ENCODE measurements at regions not wholly inside any gene's neighbourhood (a gene's known extent, or its start where the extent isn't known, plus 50 kb on each side); places are given as distances from the start of the nearest gene placed in this dataset.

DNA sequence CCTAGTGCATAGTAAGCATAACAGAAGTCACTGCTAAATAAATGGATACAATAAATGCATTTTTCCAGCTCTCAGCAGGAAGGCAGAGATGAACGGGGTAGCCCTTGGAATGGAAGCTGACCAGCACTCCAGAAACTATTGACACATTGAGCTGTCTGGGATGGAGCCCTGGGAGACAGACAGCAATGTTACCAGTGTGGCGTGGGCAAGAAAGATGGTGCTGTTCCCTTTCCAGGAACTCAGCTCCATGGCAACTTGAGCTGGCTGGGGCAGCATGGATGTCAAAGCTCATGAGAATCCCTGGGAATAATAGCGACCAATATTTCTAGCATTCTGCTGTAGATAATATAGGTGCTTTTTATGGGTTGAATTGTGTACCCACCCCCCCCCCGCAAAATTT, 104.3 kb upstream of the PTPRT start:
- Histone ChIP-seq H3K36me3 (ENCODE audit: control insufficient read depth, insufficient read depth, low read length) (no peaks in the 10 kb centered on the region), H3K27ac (ENCODE audit: low read length) (no peak overlapping the region), H3K27me3 (ENCODE audit: control insufficient read depth, insufficient read depth, low read length) (no peaks in the 10 kb centered on the region), H3K9me3 (ENCODE audit: control insufficient read depth, insufficient read depth, low read length) (no peaks in the 10 kb centered on the region), H3K4me1 (ENCODE audit: control insufficient read depth, insufficient read depth, low read length) (no peaks in the 10 kb centered on the region), H3K4me3 (ENCODE audit: low read length) (no peak overlapping the region)
- no CpG with 5 or more reads among the region's 4 CpGs for WGBS (ENCODE audit: insufficient coverage, insufficient read length)
- no peak for DNase-seq (ENCODE audit: low read depth, low spot score)

DNA sequence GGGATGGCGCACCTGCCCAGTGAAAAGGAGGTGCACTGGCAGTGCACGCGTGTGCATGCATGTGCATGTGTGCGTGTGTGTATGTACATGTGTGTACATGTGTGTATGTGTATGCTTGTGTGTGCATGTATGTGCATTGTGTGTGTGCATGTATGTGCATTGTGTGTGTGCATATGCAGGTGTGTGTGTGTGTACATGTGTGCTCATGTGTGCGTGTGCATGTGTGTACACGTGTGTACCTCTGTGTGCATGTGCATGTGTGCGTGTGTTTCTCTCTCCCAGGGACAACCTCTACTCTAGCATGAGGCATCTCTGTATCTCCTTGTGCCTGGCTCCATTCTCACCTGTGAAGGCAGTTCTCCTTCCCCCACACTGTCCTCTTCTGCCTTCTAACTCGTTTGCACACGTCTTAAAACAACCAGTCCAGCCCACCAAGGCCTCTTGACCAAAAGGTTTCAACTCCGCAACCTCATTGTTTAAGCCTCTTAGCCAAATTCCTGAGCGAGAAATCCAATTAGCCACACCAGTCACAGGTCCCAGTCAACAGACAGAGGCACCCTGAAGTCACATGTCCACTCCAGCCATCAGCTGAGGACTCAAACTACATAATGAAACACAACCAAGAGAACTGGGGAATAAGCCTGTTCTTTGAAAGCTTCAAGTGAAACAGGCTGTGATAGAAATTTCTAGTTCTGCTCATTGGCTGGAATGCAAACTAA, 103.5 kb upstream of the PTPRT start:
- no peaks in the 10 kb centered on the region for H3K4me1 ChIP-seq (ENCODE audit: control insufficient read depth, insufficient read depth, low read length)
- H3K4me3 ChIP-seq (ENCODE audit: low read length) = no peak overlapping the region
- DNase-seq (ENCODE audit: low read depth, low spot score) = no peak
- no CpG with 5 or more reads among the region's 11 CpGs for WGBS (ENCODE audit: insufficient coverage, insufficient read length)
- H3K27ac ChIP-seq (ENCODE audit: low read length) = no peak overlapping the region
- H3K27me3 ChIP-seq (ENCODE audit: control insufficient read depth, insufficient read depth, low read length) = no peaks in the 10 kb centered on the region
- H3K36me3 ChIP-seq (ENCODE audit: control insufficient read depth, insufficient read depth, low read length) = no peaks in the 10 kb centered on the region
- no peaks in the 10 kb centered on the region for H3K9me3 ChIP-seq (ENCODE audit: control insufficient read depth, insufficient read depth, low read length)

GRCh38 chr20:43292222-43292621, 102.5 kb upstream of the PTPRT start:
- DNase-seq (ENCODE audit: low read depth, low spot score) = no peak
- Histone ChIP-seq H3K4me1 (ENCODE audit: control insufficient read depth, insufficient read depth, low read length) (no peaks in the 10 kb centered on the region), H3K9me3 (ENCODE audit: control insufficient read depth, insufficient read depth, low read length) (no peaks in the 10 kb centered on the region), H3K27ac (ENCODE audit: low read length) (no peak overlapping the region), H3K4me3 (ENCODE audit: low read length) (no peak overlapping the region), H3K36me3 (ENCODE audit: control insufficient read depth, insufficient read depth, low read length) (no peaks in the 10 kb centered on the region), H3K27me3 (ENCODE audit: control insufficient read depth, insufficient read depth, low read length) (no peaks in the 10 kb centered on the region)
- WGBS (ENCODE audit: insufficient coverage, insufficient read length) = no CpG with 5 or more reads among the region's 3 CpGs

GRCh38 chr20:43287637-43288036, 97.9 kb upstream of the PTPRT start:
- no CpG with 5 or more reads among the region's 2 CpGs for WGBS (ENCODE audit: insufficient coverage, insufficient read length)
- Histone ChIP-seq H3K9me3 (ENCODE audit: control insufficient read depth, insufficient read depth, low read length) (no peaks in the 10 kb centered on the region), H3K4me3 (ENCODE audit: low read length) (no peak overlapping the region), H3K27me3 (ENCODE audit: control insufficient read depth, insufficient read depth, low read length) (no peaks in the 10 kb centered on the region), H3K27ac (ENCODE audit: low read length) (no peak overlapping the region), H3K36me3 (ENCODE audit: control insufficient read depth, insufficient read depth, low read length) (no peaks in the 10 kb centered on the region), H3K4me1 (ENCODE audit: control insufficient read depth, insufficient read depth, low read length) (no peaks in the 10 kb centered on the region)
- DNase-seq (ENCODE audit: low read depth, low spot score) = no peak

- DNase-seq (ENCODE audit: low read depth, low spot score) = no peak
- Histone ChIP-seq H3K4me3 (ENCODE audit: low read length) (no peak overlapping the region), H3K36me3 (ENCODE audit: control insufficient read depth, insufficient read depth, low read length) (no peaks in the 10 kb centered on the region), H3K4me1 (ENCODE audit: control insufficient read depth, insufficient read depth, low read length) (no peaks in the 10 kb centered on the region), H3K27me3 (ENCODE audit: control insufficient read depth, insufficient read depth, low read length) (no peaks in the 10 kb centered on the region), H3K9me3 (ENCODE audit: control insufficient read depth, insufficient read depth, low read length) (no peaks in the 10 kb centered on the region), H3K27ac (ENCODE audit: low read length) (no peak overlapping the region)
- WGBS (ENCODE audit: insufficient coverage, insufficient read length) = no CpG with 5 or more reads among the region's 3 CpGs
These were observed 95.5 kb upstream of the PTPRT start for GRCh38 chr20:43285170-43285569.

GRCh38 chr20:43284486-43284885, 94.8 kb upstream of the PTPRT start:
- Histone ChIP-seq H3K27ac (ENCODE audit: low read length) (no peak overlapping the region), H3K4me3 (ENCODE audit: low read length) (no peak overlapping the region), H3K4me1 (ENCODE audit: control insufficient read depth, insufficient read depth, low read length) (no peaks in the 10 kb centered on the region), H3K27me3 (ENCODE audit: control insufficient read depth, insufficient read depth, low read length) (no peaks in the 10 kb centered on the region), H3K36me3 (ENCODE audit: control insufficient read depth, insufficient read depth, low read length) (no peaks in the 10 kb centered on the region), H3K9me3 (ENCODE audit: control insufficient read depth, insufficient read depth, low read length) (no peaks in the 10 kb centered on the region)
- DNase-seq (ENCODE audit: low read depth, low spot score) = no peak
- WGBS (ENCODE audit: insufficient coverage, insufficient read length) = no CpG with 5 or more reads among the region's 2 CpGs

- Histone ChIP-seq H3K27me3 (ENCODE audit: control insufficient read depth, insufficient read depth, low read length) (no peaks in the 10 kb centered on the region), H3K27ac (ENCODE audit: low read length) (no peak overlapping the region), H3K4me3 (ENCODE audit: low read length) (no peak overlapping the region), H3K4me1 (ENCODE audit: control insufficient read depth, insufficient read depth, low read length) (no peaks in the 10 kb centered on the region), H3K36me3 (ENCODE audit: control insufficient read depth, insufficient read depth, low read length) (no peaks in the 10 kb centered on the region), H3K9me3 (ENCODE audit: control insufficient read depth, insufficient read depth, low read length) (no peaks in the 10 kb centered on the region)
- WGBS (ENCODE audit: insufficient coverage, insufficient read length) = no CpG with 5 or more reads among the region's 2 CpGs
- no peak for DNase-seq (ENCODE audit: low read depth, low spot score)
These were observed 93.4 kb upstream of the PTPRT start for GRCh38 chr20:43283126-43283525.

DNA sequence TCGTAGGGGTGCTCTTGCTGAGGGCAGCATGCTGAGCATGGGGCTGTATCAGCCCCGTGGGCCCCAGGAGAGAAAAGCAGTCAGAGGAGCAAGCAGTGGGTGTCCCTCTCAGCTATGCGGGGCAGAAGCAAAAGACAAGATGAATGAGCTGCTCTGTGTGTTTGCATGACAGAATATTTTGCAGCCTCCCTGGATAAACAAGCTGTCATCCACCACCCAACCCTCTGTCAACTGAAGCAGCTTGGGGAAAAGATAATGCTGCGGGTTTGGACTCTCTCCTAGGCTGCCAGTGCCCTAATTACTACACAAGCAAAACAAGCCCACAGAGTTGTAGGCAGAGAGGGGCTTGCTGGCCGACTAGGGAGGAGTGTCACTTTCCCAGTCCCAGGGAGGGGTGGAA, 82.3 kb upstream of the PTPRT start:
- H3K9me3 ChIP-seq (ENCODE audit: control insufficient read depth, insufficient read depth, low read length) = no peaks in the 10 kb centered on the region
- no peak overlapping the region for H3K4me3 ChIP-seq (ENCODE audit: low read length)
- H3K27me3 ChIP-seq (ENCODE audit: control insufficient read depth, insufficient read depth, low read length) = no peaks in the 10 kb centered on the region
- no peak overlapping the region for H3K27ac ChIP-seq (ENCODE audit: low read length)
- H3K4me1 ChIP-seq (ENCODE audit: control insufficient read depth, insufficient read depth, low read length) = no peaks in the 10 kb centered on the region
- no CpG with 5 or more reads among the region's 5 CpGs for WGBS (ENCODE audit: insufficient coverage, insufficient read length)
- no peak for DNase-seq (ENCODE audit: low read depth, low spot score)
- H3K36me3 ChIP-seq (ENCODE audit: control insufficient read depth, insufficient read depth, low read length) = no peaks in the 10 kb centered on the region

GRCh38 chr20:43265449-43265848, 75.7 kb upstream of the PTPRT start:
- Histone ChIP-seq H3K4me3 (ENCODE audit: low read length) (no peak overlapping the region), H3K36me3 (ENCODE audit: control insufficient read depth, insufficient read depth, low read length) (no peaks in the 10 kb centered on the region), H3K4me1 (ENCODE audit: control insufficient read depth, insufficient read depth, low read length) (no peaks in the 10 kb centered on the region), H3K9me3 (ENCODE audit: control insufficient read depth, insufficient read depth, low read length) (no peaks in the 10 kb centered on the region), H3K27ac (ENCODE audit: low read length) (no peak overlapping the region), H3K27me3 (ENCODE audit: control insufficient read depth, insufficient read depth, low read length) (no peaks in the 10 kb centered on the region)
- no CpG with 5 or more reads among the region's 2 CpGs for WGBS (ENCODE audit: insufficient coverage, insufficient read length)
- DNase-seq (ENCODE audit: low read depth, low spot score) = no peak

- H3K27ac ChIP-seq (ENCODE audit: low read length) = no peak overlapping the region
- H3K27me3 ChIP-seq (ENCODE audit: control insufficient read depth, insufficient read depth, low read length) = no peaks in the 10 kb centered on the region
- DNase-seq (ENCODE audit: low read depth, low spot score) = no peak
- H3K9me3 ChIP-seq (ENCODE audit: control insufficient read depth, insufficient read depth, low read length) = no peaks in the 10 kb centered on the region
- H3K36me3 ChIP-seq (ENCODE audit: control insufficient read depth, insufficient read depth, low read length) = no peaks in the 10 kb centered on the region
- no peaks in the 10 kb centered on the region for H3K4me1 ChIP-seq (ENCODE audit: control insufficient read depth, insufficient read depth, low read length)
- no peak overlapping the region for H3K4me3 ChIP-seq (ENCODE audit: low read length)
- no CpG with 5 or more reads among the region's 2 CpGs for WGBS (ENCODE audit: insufficient coverage, insufficient read length)
These were observed 73.5 kb upstream of the PTPRT start for GRCh38 chr20:43263226-43263625.

DNA sequence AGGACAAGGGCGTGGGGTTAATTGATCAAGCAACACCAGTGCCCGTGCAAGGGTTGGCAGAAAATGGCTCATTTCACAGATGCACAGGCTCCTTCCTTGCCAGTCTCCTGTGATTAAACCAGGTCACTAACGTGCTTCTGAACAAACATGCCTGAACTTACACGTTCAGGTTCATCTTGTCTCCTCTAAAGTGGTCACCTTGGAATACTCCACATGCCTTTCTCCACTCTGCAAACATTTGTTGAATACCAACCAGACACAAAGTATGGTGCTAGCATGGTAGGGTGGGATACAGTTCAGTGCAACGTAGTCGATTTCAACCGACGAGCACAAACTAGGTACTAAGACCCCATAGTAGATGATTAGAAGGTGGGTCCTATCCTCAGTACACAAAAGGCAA, 72.6 kb upstream of the PTPRT start:
- Histone ChIP-seq H3K4me3 (ENCODE audit: low read length) (no peak overlapping the region), H3K27me3 (ENCODE audit: control insufficient read depth, insufficient read depth, low read length) (no peaks in the 10 kb centered on the region), H3K9me3 (ENCODE audit: control insufficient read depth, insufficient read depth, low read length) (no peaks in the 10 kb centered on the region), H3K4me1 (ENCODE audit: control insufficient read depth, insufficient read depth, low read length) (no peaks in the 10 kb centered on the region), H3K27ac (ENCODE audit: low read length) (no peak overlapping the region), H3K36me3 (ENCODE audit: control insufficient read depth, insufficient read depth, low read length) (no peaks in the 10 kb centered on the region)
- no CpG with 5 or more reads among the region's 8 CpGs for WGBS (ENCODE audit: insufficient coverage, insufficient read length)
- no peak for DNase-seq (ENCODE audit: low read depth, low spot score)

Measured in iPS DF 6.9 (cell line).